Middle frontal gyrus (tissue), 1 donor: ENCODE measurements at regions not wholly inside any gene's neighbourhood (a gene's known extent, or its start where the extent isn't known, plus 50 kb on each side); places are given as distances from the start of the nearest gene placed in this dataset.

ENCODE experiments used
- DNase-seq: peaks from one replicate; pipeline ENCODE4 v3.0.0-alpha.2; 2015; ENCODE audit warnings: low spot score; ENCODE audit errors: extremely low spot score

DNA sequence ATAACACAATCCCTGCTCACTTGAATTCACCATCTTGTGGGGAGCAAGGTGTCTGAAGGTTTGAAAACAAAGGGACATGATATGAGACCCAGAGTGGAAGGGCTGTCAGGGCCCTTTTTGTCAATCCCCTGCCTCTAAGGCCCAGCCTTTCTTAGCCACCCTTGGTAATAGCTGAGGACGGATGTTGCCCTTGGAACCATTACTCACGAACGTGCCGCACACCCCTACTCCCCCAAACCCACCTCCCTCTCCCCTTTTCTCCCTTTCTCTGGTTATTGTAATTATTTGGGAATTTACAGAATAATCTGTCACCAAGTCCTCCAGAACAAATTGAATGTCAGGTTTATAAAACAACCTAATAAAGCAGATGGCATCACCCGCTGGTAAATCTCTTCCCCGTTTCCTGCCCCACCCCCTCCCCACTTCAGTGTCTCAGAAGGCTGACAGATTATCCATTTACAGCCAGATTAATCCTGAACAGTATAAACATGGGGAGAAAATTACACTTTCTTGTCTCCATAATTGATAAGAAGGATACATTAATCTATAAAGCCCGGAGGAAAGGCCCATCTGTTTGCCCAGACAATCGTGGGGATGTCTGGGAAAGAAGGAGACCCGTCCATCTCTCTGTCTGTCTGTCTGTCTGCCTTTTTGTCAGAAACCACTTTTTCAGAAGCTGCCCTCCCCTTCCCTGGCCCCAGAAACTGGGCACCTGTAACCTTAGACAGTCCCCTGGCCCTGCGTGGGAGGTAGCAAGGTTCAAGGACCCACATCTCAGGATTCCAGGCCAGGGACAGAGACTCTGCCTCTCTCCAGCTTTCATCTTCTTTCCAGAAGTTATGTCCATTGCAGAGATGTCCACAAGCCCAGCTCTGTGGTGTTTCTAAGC is 60.6 kb upstream of the CD34 start:
- DNase-seq, result no peak

DNA sequence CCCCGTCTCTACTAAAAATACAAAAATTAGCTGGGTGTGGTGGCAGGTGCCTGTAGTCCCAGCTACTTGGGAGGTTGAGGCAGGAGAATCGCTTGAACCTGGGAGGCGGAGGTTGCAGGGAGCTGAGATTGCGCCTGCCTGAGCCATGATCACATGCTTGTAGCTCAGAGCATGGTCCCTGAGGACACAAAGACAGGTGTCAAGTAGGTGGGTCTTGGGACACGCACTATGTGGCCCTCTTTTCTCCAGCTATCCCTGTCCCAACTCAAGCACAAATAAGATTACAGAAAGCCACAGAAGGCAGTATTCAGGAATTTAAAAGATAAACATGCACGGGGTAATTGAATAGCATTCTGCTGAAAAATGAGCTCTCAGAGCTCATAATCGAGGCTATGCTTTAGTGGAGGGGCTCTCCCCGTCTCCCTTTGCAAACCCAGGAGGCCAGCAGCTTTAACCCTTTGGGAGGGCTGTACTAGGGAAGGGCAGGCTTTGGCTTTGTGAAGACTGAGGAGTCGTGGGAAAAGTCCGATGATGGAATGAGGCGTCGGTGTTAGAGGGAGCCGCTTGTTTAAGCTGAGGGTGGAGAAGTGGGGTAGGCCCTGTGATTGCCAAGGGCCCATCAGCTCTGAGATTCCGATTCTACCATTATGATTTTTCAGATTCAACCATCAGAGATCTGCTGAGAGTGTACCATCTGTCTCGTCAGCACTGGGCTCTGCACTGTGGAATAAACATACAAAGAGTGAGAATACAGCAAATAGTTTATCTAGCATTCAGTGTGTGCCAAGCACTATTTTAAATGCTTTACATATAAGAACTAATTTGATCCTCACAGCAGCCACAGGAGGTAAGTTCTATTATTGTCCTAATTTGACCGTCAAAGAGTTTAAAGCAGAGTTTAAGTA is 59.7 kb upstream of the CD34 start:
- no peak for DNase-seq

DNA sequence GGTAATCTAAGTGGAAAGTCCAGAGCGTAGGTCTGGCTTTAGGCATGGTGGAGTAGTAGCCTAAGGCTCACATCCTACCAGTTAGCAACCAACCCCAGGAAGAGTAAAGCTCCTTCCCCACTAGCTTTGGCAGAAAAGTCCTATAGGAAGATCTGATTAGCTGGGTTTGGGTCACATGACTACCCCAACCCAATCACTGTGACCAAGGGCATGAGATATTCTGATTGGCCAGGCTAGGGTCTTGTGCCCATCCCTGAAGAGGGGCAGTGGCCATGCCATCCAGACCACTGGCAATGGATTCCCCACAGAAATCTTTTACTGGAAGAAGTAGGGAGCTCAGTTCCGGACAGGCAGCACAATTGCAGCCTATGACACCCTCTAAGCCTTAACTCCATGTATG is 58.6 kb upstream of the CD34 start:
- no peak for DNase-seq

DNA sequence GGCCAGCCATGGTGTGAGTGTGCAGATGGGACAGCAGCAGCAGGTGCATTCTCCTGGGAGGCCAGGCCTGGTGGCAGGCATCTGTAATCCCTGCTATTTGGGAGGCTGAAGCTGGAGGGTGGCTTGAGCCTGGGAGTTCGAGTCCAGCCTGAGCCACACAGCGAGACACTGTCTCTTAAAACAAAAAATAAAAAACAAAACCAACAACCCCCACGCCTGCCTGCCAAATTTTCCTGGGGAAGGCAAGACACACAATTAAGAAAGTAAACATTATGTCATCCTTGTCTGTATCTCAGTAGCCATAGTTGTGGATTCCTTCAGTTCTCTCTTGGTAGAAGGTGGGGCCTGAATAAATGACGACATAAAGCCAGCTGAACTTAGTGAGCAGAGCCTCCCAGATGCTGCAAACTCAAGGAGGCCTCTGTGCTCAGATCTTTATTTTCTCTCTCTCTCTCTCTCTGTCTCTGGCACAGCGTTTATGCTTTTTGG is 57.6 kb upstream of the CD34 start:
- DNase-seq, result no peak

DNA sequence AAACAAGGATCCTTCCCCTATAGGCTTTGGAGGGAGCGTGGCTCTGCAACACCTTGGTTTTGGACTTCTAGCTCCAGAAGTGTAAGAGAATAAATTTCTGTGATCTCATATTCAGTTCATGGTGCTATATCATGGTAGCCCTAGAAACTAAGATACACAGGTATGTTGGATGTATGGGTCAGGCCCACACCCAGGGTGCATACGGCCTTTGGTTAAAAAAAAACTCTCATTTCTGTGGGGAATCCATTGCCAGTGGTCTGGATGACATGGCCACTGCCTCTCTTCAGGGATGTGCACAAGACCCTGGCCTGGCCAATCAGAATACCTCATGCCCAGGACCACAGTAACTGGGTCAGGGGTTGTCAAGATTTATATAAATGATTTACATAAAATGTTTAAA is 56.8 kb upstream of the CD34 start:
- DNase-seq, result no peak

DNA sequence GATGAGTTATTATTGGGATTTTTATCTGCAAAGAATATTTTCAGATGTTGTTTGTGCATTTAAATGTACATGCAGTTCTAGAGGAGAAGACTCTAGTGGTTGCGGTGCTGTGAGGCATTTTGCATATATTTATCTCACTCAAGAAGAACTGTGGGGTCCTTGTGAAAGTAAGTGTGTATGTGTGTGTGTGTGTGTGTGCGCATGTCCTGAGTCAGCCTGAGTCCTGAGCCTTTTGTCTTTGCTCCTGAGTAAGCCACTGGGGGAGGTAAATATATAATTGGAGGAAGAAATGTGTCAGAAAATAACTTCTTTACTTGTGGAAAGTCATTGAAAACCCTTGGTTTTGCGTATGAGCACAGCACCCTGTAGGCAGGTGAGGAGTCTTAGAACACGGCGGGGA is 55.6 kb upstream of the CD34 start:
- DNase-seq, result no peak

DNA sequence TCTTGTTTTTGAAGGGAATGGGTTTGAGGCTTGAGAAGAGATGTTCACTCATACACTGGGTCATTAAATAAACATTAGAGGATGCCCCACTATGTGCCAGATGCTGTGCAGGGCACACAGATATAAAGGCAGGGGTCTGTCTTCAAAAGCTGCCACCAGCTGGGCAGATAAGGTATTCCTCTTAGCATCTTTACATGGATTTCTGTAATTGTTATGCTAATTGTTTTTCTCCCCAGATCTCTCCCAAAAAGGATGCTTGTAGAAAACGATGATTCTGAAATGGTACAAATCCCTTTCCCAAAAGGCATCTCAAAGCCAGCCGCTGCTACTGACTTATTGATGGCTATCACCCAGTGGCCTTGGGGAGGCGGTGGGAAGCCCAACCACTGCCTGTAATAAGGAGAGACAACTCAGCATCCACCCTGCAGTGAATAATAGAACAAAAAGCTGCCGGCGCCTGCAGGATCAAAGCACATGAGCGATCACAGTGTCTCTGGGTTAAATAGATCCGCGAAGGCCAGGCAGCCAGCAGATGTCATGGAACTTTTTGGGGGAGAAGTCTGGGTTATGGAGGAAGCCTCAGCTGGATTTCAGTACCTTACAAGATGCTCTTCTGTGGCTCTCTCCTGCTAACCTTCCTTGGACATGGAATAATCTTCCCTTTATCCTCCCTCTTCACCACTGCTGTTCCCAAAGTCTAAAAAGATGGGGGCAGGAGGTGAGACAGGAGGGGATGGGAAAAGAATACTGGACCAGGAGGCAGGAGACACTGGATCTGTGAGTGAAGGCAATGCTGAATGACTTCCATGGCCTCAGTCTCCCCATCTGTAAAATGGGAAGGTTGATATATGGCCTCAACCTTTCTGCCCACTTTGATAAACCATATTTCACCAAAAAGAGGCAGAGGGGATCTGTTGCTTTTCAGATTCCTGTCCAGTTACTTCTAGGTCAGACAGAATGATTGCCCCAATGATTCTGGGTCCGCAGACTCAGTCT is 54.8 kb upstream of the CD34 start:
- no peak for DNase-seq

DNA sequence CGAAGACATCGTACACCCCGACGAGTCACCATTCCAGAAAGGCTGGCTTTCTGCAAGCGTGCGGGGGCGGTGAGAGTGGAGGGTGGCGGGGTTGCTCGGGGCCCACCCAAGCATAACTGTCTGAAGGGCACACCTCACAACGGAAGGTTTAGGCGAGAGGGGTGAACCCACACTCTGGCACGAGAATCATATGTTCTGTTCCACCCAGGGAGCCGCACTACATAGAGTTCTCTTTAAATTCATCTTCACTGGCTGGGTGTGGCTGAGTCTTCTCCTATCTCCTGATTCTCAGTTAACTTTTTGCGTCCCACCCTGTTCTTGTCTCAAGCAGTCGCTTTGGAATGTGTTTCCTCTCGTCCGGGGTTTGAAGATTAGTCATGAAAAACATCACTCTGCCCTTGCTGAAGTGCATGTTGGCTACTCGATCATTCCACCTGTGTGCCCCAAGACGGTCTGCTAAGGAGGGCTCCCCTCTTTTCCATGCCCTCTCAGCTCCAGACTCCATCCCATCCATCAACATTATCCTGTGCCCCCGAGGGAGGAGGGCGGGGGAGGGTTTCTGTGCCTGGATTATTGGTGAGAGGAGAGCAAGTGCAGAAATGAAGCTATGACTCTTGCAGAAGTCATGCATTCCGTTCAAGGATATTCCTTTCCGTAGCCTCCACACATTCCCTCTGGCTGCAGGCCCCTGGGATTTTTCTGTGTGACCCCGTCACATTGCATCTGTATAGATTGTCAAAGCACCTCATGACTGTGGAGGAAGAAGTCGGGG is 53.5 kb upstream of the CD34 start:
- no peak for DNase-seq

DNA sequence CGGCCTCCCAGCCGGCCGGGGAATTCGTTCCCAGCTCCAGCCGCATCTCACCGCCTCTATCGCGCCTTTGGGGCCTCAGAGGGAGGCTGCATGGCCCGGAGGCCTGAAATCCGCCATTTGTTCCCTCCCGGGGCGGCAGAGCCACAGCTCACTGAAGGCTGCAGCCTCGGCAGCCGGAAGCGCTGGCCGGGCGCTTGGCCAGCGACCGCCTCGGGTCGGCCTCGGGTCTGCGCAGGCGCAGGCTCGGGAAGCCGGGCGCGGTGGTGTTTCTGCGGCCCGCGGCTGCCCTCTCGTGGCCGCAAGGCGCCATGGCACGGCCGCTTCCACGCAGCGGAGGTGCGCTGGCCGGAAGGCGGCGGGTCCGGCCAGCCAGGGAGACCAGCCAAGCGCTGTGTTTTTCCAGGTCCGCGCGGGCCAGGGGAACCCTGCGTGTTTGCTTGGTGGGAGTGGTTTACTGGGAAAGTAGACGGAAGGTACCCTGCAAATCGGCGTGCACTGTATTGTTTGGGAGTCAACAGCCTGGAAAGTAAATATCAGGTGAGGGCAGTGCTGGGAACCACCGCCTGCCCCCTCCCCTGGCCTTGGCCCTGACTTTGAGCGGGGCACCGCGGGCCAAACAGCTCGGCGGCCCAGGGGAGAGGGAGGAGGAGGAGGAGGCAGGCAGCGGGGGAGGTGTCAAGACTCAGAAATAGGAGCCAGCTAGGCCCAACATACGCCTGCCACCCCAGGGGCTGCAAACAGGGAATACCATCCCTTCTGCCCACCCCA is 52.7 kb upstream of the CD34 start:
- peak; percentile 87 for DNase-seq

DNA sequence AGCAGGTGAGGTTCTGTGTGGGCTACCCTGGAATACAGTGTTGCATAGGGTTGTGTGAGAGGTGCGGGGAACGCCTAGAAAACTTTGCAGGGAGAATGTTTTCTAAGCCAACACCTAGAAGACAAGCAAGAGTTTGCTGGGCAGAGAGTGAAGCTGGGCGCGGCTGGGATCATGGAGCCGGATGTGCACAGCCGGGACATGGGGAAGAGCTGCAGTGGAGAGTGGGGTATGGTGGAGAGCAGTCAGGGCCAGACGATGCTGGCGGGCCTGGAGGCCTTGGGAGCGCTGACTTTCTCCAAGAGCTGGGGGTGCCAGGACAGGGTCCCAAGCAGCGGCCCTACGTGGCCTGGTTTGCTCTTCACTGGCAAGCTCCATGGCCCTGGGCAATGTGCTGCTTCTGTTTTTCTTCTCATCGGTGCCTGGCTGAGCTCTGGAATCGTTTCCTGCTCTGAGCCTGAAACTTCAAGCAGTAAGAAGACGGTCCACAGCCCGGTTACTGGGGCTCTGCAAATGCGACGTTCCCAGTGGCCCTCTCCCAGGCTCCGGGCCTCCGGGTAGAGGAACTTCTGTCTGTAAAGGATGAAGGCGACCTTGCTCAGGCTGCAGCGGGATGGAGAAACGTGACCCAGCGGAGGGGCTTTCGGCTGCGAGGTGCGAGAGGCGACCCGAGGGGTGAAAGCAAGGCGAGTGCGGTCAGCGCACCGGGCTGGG is 51.9 kb upstream of the CD34 start:
- DNase-seq, result no peak
